IMR-90 (cell line): ENCODE measurements at regions not wholly inside any gene's neighbourhood (a gene's known extent, or its start where the extent isn't known, plus 50 kb on each side); places are given as distances from the start of the nearest gene placed in this dataset.

ENCODE experiments used
- ATAC-seq: fragments of 200-7000 bp; cut with Tn5 transposase; 2 replicates; pipeline ENCODE4 v1.9.1; 2020; ENCODE audit warnings: low read depth, mild to moderate bottlenecking, moderate library complexity
- BruUV-seq: library from RNA; stranded (reverse); fragments of 400-500 nt; replicated peaks from 2 replicates; lab custom pipeline; 2021; lab: Mats Ljungman, UMichigan
- CTCF ChIA-PET: fragments of 300-600 bp; formaldehyde crosslinking; extraction: SDS; loops from one replicate; lab custom pipeline; 2021; ENCODE audit warnings: antibody characterized with exemption; lab: Yijun Ruan, JAX
- POLR2A ChIA-PET: fragments of 300-600 bp; sonication (Branson Sonifier 250); formaldehyde crosslinking; loops from one replicate; lab custom pipeline; 2022; ENCODE audit warnings: antibody characterized with exemption; ENCODE audit not compliant: unreplicated experiment; lab: Charles Lee
- DNase-seq: peaks from one replicate; pipeline ENCODE4 v3.0.0; 2013
- H2AFZ ChIP-seq: replicated peaks from 2 replicates; pipeline ENCODE3; 2013; ENCODE audit warnings: low read length, mild to moderate bottlenecking; ENCODE audit not compliant: poor library complexity
- H2AK5ac ChIP-seq: 2 replicates; pipeline ENCODE4 v1.6.1; 2013; ENCODE audit warnings: low read depth, low read length, inconsistent platforms
- H2AK9ac ChIP-seq: replicated peaks from 2 replicates; pipeline ENCODE3; 2013; ENCODE audit warnings: mild to moderate bottlenecking, low read depth, low read length, moderate library complexity; ENCODE audit not compliant: poor library complexity
- H2BK120ac ChIP-seq: 2 replicates; pipeline ENCODE4 v1.6.1; 2013; ENCODE audit warnings: low read depth, low read length, inconsistent platforms
- H2BK15ac ChIP-seq: 3 replicates; pipeline ENCODE4 v1.6.1; 2013; ENCODE audit warnings: low read depth, low read length, inconsistent platforms
- H2BK20ac ChIP-seq: 2 replicates; pipeline ENCODE4 v1.6.1; 2013; ENCODE audit warnings: low read depth, mild to moderate bottlenecking, inconsistent platforms, low read length, moderate library complexity
- H2BK5ac ChIP-seq: 2 replicates; pipeline ENCODE4 v1.6.1; 2013; ENCODE audit warnings: mild to moderate bottlenecking, low read depth, low read length, inconsistent platforms; ENCODE audit not compliant: poor library complexity, severe bottlenecking
- H3K14ac ChIP-seq: replicated peaks from 2 replicates; pipeline ENCODE4 v1.6.1; 2013; ENCODE audit warnings: low read depth, low read length, inconsistent platforms
- H3K18ac ChIP-seq: 2 replicates; pipeline ENCODE4 v1.6.1; 2013; ENCODE audit warnings: low read depth, low read length, control low read depth
- H3K23ac ChIP-seq: 2 replicates; pipeline ENCODE4 v1.6.1; 2013; ENCODE audit warnings: low read depth, low read length, inconsistent platforms
- H3K27ac ChIP-seq: 2 replicates; pipeline ENCODE4 v1.5.1; 2013; ENCODE audit warnings: mild to moderate bottlenecking, control low read depth, low read length; ENCODE audit not compliant: insufficient read depth
- H3K27me3 ChIP-seq: 2 replicates; pipeline ENCODE4 v1.6.1; 2013; ENCODE audit warnings: low read length; ENCODE audit not compliant: control insufficient read depth, insufficient read depth
- H3K36me3 ChIP-seq: 2 replicates; pipeline ENCODE4 v1.6.1; 2013; ENCODE audit warnings: low read length, mixed read lengths; ENCODE audit not compliant: control insufficient read depth, insufficient read depth
- H3K4ac ChIP-seq: 2 replicates; pipeline ENCODE4 v1.6.1; 2013; ENCODE audit warnings: low read depth, low read length, inconsistent platforms
- H3K4me1 ChIP-seq: 2 replicates; pipeline ENCODE4 v1.6.1; 2013; ENCODE audit warnings: low read length, mixed read lengths; ENCODE audit not compliant: control insufficient read depth, insufficient read depth
- H3K4me2 ChIP-seq: 2 replicates; pipeline ENCODE4 v1.6.1; 2013; ENCODE audit warnings: low read depth, mild to moderate bottlenecking, control low read depth, low read length, moderate library complexity
- H3K4me3 ChIP-seq: 2 replicates; pipeline ENCODE4 v1.5.1; 2013; ENCODE audit warnings: low read depth, mild to moderate bottlenecking, control low read depth, low read length, moderate library complexity; ENCODE audit not compliant: insufficient read depth
- H3K56ac ChIP-seq: 2 replicates; pipeline ENCODE4 v1.6.1; 2013; ENCODE audit warnings: low read length, inconsistent platforms; ENCODE audit not compliant: insufficient read depth; ENCODE audit errors: extremely low read depth
- H3K79me1 ChIP-seq, 2 experiments: 2 replicates each; pipeline ENCODE4 v1.6.1; 2013; ENCODE audit warnings: low read length in 2 of 2, inconsistent platforms in 1 of 2, low read depth in 1 of 2
- H3K9ac ChIP-seq: 2 replicates; pipeline ENCODE4 v1.6.1; 2013; ENCODE audit warnings: low read depth, low read length, control low read depth
- H3K9me1 ChIP-seq: 2 replicates; pipeline ENCODE4 v1.6.1; 2013; ENCODE audit warnings: low read length, inconsistent platforms; ENCODE audit not compliant: insufficient read depth
- H3K9me3 ChIP-seq: 2 replicates; pipeline ENCODE4 v1.6.1; 2013; ENCODE audit warnings: low read length; ENCODE audit not compliant: control insufficient read depth, insufficient read depth
- H4K20me1 ChIP-seq: 2 replicates; pipeline ENCODE4 v1.6.1; 2013; ENCODE audit warnings: low read length, inconsistent platforms; ENCODE audit not compliant: insufficient read depth
- H4K5ac ChIP-seq: 2 replicates; pipeline ENCODE4 v1.6.1; 2013; ENCODE audit warnings: mild to moderate bottlenecking, low read depth, low read length, control low read depth
- H4K8ac ChIP-seq, 2 experiments: 2 replicates each; pipeline ENCODE4 v1.6.1; 2013; ENCODE audit warnings: low read depth in 2 of 2, low read length in 2 of 2, control low read depth in 1 of 2, inconsistent platforms in 1 of 2
- H4K91ac ChIP-seq: 2 replicates; pipeline ENCODE4 v1.6.1; 2013; ENCODE audit warnings: low read depth, low read length, inconsistent platforms; ENCODE audit not compliant: insufficient read depth
- CEBPB ChIP-seq: IDR thresholded peaks from 2 replicates; pipeline ENCODE4 v1.6.1; 2012; ENCODE audit warnings: low read depth, low read length, improper control_type of control experiment
- CHD1 ChIP-seq: IDR thresholded peaks from 2 replicates; pipeline ENCODE4 v1.6.1; 2012; ENCODE audit warnings: low read depth, low read length, improper control_type of control experiment
- FOS ChIP-seq: fragments of 150-350 bp; IDR thresholded peaks from 2 replicates; pipeline ENCODE4 v1.6.1; 2016; ENCODE audit warnings: low read depth, low read length
- MAFK ChIP-seq: IDR thresholded peaks from 2 replicates; pipeline ENCODE4 v1.6.1; 2012; ENCODE audit warnings: low read depth, low read length, improper control_type of control experiment
- MAZ ChIP-seq: IDR thresholded peaks from 2 replicates; pipeline ENCODE4 v1.6.1; 2012; ENCODE audit warnings: low read depth, mild to moderate bottlenecking, low read length, improper control_type of control experiment, moderate library complexity, borderline replicate concordance
- NFE2L2 ChIP-seq: fragments of 150-350 bp; IDR thresholded peaks from 2 replicates; pipeline ENCODE4 v1.6.1; 2016; ENCODE audit warnings: low read depth, mild to moderate bottlenecking, low read length
- RCOR1 ChIP-seq: IDR thresholded peaks from 2 replicates; pipeline ENCODE4 v1.6.1; 2012; ENCODE audit warnings: mild to moderate bottlenecking, low read length, improper control_type of control experiment; ENCODE audit not compliant: insufficient replicate concordance
- WGBS, 2 experiments: methylation state at CpG; one replicate each; pipeline versions ENCODE4 v1.1.5 to v1.1.7; 2013; ENCODE audit warnings: missing lambda C conversion rate in 2 of 2; ENCODE audit not compliant: insufficient read length in 1 of 2; ENCODE audit errors: extremely low coverage in 2 of 2; 5-methylcytosine and 5-hydroxymethylcytosine counted together
- dilution Hi-C: fragments of 300-500 bp; cut with HindIII; formaldehyde crosslinking; loops from one replicate; pipeline ENCODE4 v1.14.3; 2018; ENCODE audit warnings: low sequenced_read_pairs; ENCODE audit not compliant: unreplicated experiment
- in situ Hi-C: fragments of 300-500 bp; cut with MboI; formaldehyde crosslinking; loops from 3 replicates; pipeline ENCODE4 v1.14.3; 2019; ENCODE audit warnings: low sequenced_read_pairs, inconsistent platforms, mixed read lengths
- intact Hi-C: fragments of 100-400 bp; cut with micrococcal nuclease; formaldehyde crosslinking; loops from 2 replicates; pipeline ENCODE4 v1.10.0; 2022
- TF ChIP-seq, protein P1 (sequence below): fragments of 150-350 bp; IDR thresholded peaks from 2 replicates; pipeline ENCODE4 v1.6.1; 2016; ENCODE audit warnings: low read depth, mild to moderate bottlenecking, low read length, moderate library complexity, borderline replicate concordance
- TF ChIP-seq, protein P2 (sequence below): conservative IDR thresholded peaks from 2 replicates; pipeline ENCODE4 v1.5.1; 2012; ENCODE audit warnings: mild to moderate bottlenecking, low read depth, low read length, improper control_type of control experiment

DNA sequence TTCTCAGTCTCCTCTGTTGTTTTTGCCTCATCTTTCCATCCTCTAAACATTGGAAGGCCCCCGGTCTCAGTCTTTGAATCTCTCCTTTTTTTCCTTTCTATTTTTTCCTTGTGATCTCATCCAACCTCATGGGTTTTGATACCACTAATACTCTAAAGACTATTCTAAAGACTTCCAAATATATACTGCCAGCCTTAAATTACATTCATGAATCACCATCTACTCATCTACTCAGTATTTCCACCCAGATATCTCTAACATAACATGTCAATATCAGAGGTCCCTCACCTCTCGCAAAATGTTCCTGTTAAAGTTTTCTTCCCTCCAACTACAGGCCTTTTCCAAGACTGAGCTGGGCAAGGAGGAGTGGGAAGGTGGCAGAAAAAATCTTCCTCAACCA is 282.5 kb upstream of the TTC14 start:
- H3K18ac ChIP-seq, result no peak overlapping the region
- H2AK5ac ChIP-seq, result no peak overlapping the region; the same call in 1 of the 2 replicates
- no peak overlapping the region for H3K4me3 ChIP-seq
- no peaks in the 10 kb centered on the region for H3K36me3 ChIP-seq
- H3K4ac ChIP-seq, result no peak overlapping the region
- no peak overlapping the region for H2BK5ac ChIP-seq
- no peaks in the 10 kb centered on the region for H3K79me1 ChIP-seq
- 20% methylated on average over 1 of the region's 2 CpGs; no CpG with 5 or more reads in 1 of the 2 experiments for WGBS, 2 experiments
- H3K23ac ChIP-seq, result no peak overlapping the region
- no peak overlapping the region for H3K14ac ChIP-seq
- H2BK20ac ChIP-seq, result no peak overlapping the region
- ChIA-PET POLR2A (no interaction called here), CTCF (no interaction called here)
- ATAC-seq, result no peak
- H3K4me2 ChIP-seq, result no peak overlapping the region
- no peak for TF ChIP-seq CEBPB
- TF ChIP-seq, protein P1, sequence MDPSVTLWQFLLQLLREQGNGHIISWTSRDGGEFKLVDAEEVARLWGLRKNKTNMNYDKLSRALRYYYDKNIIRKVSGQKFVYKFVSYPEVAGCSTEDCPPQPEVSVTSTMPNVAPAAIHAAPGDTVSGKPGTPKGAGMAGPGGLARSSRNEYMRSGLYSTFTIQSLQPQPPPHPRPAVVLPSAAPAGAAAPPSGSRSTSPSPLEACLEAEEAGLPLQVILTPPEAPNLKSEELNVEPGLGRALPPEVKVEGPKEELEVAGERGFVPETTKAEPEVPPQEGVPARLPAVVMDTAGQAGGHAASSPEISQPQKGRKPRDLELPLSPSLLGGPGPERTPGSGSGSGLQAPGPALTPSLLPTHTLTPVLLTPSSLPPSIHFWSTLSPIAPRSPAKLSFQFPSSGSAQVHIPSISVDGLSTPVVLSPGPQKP, result no peak
- TF ChIP-seq, protein P2, sequence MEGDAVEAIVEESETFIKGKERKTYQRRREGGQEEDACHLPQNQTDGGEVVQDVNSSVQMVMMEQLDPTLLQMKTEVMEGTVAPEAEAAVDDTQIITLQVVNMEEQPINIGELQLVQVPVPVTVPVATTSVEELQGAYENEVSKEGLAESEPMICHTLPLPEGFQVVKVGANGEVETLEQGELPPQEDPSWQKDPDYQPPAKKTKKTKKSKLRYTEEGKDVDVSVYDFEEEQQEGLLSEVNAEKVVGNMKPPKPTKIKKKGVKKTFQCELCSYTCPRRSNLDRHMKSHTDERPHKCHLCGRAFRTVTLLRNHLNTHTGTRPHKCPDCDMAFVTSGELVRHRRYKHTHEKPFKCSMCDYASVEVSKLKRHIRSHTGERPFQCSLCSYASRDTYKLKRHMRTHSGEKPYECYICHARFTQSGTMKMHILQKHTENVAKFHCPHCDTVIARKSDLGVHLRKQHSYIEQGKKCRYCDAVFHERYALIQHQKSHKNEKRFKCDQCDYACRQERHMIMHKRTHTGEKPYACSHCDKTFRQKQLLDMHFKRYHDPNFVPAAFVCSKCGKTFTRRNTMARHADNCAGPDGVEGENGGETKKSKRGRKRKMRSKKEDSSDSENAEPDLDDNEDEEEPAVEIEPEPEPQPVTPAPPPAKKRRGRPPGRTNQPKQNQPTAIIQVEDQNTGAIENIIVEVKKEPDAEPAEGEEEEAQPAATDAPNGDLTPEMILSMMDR, result no peak
- no peak for TF ChIP-seq MAFK
- TF ChIP-seq RCOR1, result no peak
- TF ChIP-seq MAZ, result no peak
- TF ChIP-seq FOS, result no peak
- TF ChIP-seq NFE2L2, result no peak
- no peak for TF ChIP-seq CHD1
- no peak overlapping the region for H3K27ac ChIP-seq
- H2BK120ac ChIP-seq, result no peak overlapping the region
- H3K27me3 ChIP-seq, result no peaks in the 10 kb centered on the region
- H2BK15ac ChIP-seq, result no peak overlapping the region
- intact Hi-C loops, result no loop called here
- BruUV-seq, result no TSS peak
- peaks cover 2% of the 10 kb centered on the region; the same call in 1 of the 2 replicates for H3K4me1 ChIP-seq
- no peaks in the 10 kb centered on the region for H4K20me1 ChIP-seq
- H4K8ac ChIP-seq, result no peak overlapping the region
- no peak overlapping the region for H3K56ac ChIP-seq
- in situ Hi-C loops, result no loop called here
- H3K9me1 ChIP-seq, result no peaks in the 10 kb centered on the region
- H2AFZ ChIP-seq, result no peak overlapping the region
- no peak overlapping the region for H4K91ac ChIP-seq
- dilution Hi-C loops, result no loop called here
- DNase-seq, result peak; percentile 40
- no peak overlapping the region for H3K9ac ChIP-seq
- H2AK9ac ChIP-seq, result no peak overlapping the region
- H3K9me3 ChIP-seq, result no peaks in the 10 kb centered on the region; the same call in 1 of the 2 replicates
- no peak overlapping the region for H4K5ac ChIP-seq
